GM12878 (cell line): ENCODE measurements at regions not wholly inside any gene's neighbourhood (a gene's known extent, or its start where the extent isn't known, plus 50 kb on each side); places are given as distances from the start of the nearest gene placed in this dataset.

ENCODE experiments used
- ATAC-seq: fragments of 200-7000 bp; cut with Tn5 transposase; 3 replicates; pipeline ENCODE4 v1.9.1; 2020; ENCODE audit warnings: mild to moderate bottlenecking, moderate library complexity
- BruUV-seq: library from RNA; stranded (reverse); fragments of 400-500 nt; replicated peaks from 2 replicates; lab custom pipeline; 2021; lab: Mats Ljungman, UMichigan
- CTCF ChIA-PET: fragments of 300-600 bp; sonication (Branson Sonifier 250); formaldehyde crosslinking; extraction: SDS; loops from one replicate; lab custom pipeline; 2021; ENCODE audit warnings: inconsistent platforms; lab: Yijun Ruan, JAX
- POLR2A ChIA-PET: fragments of 350-600 bp; formaldehyde crosslinking; extraction: SDS; loops from one replicate; lab custom pipeline; 2021; ENCODE audit warnings: inconsistent platforms; lab: Charles Lee
- RAD21 ChIA-PET: fragments of 300-600 bp; sonication (Branson Sonifier 250); formaldehyde crosslinking; loops from one replicate; lab custom pipeline; 2023; ENCODE audit warnings: antibody characterized with exemption; ENCODE audit not compliant: unreplicated experiment; lab: Charles Lee
- SMC1A ChIA-PET: fragments of 300-600 bp; sonication (Branson Sonifier 250); formaldehyde crosslinking; loops from one replicate; lab custom pipeline; 2023; ENCODE audit not compliant: unreplicated experiment, uncharacterized antibody; lab: Charles Lee
- DNase-seq: peaks from one replicate; pipeline ENCODE4 v3.0.0-alpha.2; 2011; ENCODE audit warnings: low read depth, low spot score
- FAIRE-seq: peaks from 3 replicates; lab custom pipeline; 2011; peaks lifted over from hg19 to GRCh38; lab: Jason Lieb, UNC
- H2AFZ ChIP-seq: 2 replicates; pipeline ENCODE4 v1.6.0; 2011; ENCODE audit warnings: low read depth, low read length, control low read depth; ENCODE audit not compliant: control insufficient read depth
- H3K27ac ChIP-seq: 2 replicates; pipeline ENCODE4 v1.5.1; 2011; ENCODE audit warnings: control low read depth; ENCODE audit not compliant: control insufficient read depth, insufficient read depth
- H3K27me3 ChIP-seq, 2 experiments: replicated peaks in 1 of 2; 2 replicates each; pipeline versions ENCODE4 v1.6.0 to v1.6.1; 2011; ENCODE audit warnings: low read length in 1 of 2; ENCODE audit not compliant: control insufficient read depth in 2 of 2, insufficient read depth in 2 of 2
- H3K36me3 ChIP-seq, 2 experiments: 2 replicates each; pipeline ENCODE4 v1.5.1; 2011; ENCODE audit warnings: low read length in 1 of 2; ENCODE audit not compliant: control insufficient read depth in 2 of 2, insufficient read depth in 2 of 2
- H3K4me1 ChIP-seq: 2 replicates; pipeline ENCODE4 v1.6.1; 2011; ENCODE audit warnings: mild to moderate bottlenecking, low read length, moderate library complexity, mixed read lengths; ENCODE audit not compliant: control insufficient read depth, insufficient read depth
- H3K4me2 ChIP-seq: 2 replicates; pipeline ENCODE4 v1.6.0; 2011; ENCODE audit warnings: control low read depth; ENCODE audit not compliant: control insufficient read depth, insufficient read depth
- H3K4me3 ChIP-seq: fragments of 200-600 bp; sonication (generic); 2 replicates; pipeline ENCODE4 v1.5.1; 2016
- H3K79me2 ChIP-seq: 2 replicates; pipeline ENCODE4 v1.6.0; 2011; ENCODE audit warnings: low read length; ENCODE audit not compliant: control insufficient read depth, insufficient read depth
- H3K9ac ChIP-seq: 2 replicates; pipeline ENCODE4 v1.8.0; 2011; ENCODE audit warnings: low read length, control low read depth, mixed read lengths; ENCODE audit not compliant: control insufficient read depth, insufficient read depth
- H3K9me3 ChIP-seq: replicated peaks from 3 replicates; pipeline ENCODE4 v1.5.1; 2011; ENCODE audit warnings: mild to moderate bottlenecking, low read length; ENCODE audit not compliant: control insufficient read depth, insufficient read depth
- H4K20me1 ChIP-seq: 2 replicates; pipeline ENCODE4 v1.6.0; 2011; ENCODE audit not compliant: control insufficient read depth, insufficient read depth
- NKRF ChIP-seq: fragments of 450-650 bp; conservative IDR thresholded peaks from 2 replicates; pipeline ENCODE4 v1.6.1; 2017; ENCODE audit warnings: mild to moderate bottlenecking, moderate library complexity
- RUNX3 ChIP-seq: IDR thresholded peaks from 2 replicates; pipeline ENCODE4 v1.6.1; 2012; ENCODE audit warnings: low read length, inconsistent platforms
- SIX5 ChIP-seq: IDR thresholded peaks from 2 replicates; pipeline ENCODE4 v1.6.1; 2011; ENCODE audit warnings: mild to moderate bottlenecking, low read depth, low read length, moderate library complexity; ENCODE audit not compliant: severe bottlenecking
- USF1 ChIP-seq: IDR thresholded peaks from 2 replicates; pipeline ENCODE4 v1.6.1; 2011; ENCODE audit warnings: borderline replicate concordance, low read depth, mild to moderate bottlenecking, moderate library complexity, mixed read lengths, low read length; ENCODE audit not compliant: insufficient read depth; ENCODE audit errors: extremely low read length
- ZNF207 ChIP-seq: fragments of 450-650 bp; IDR thresholded peaks from 2 replicates; pipeline ENCODE4 v1.6.1; 2014; ENCODE audit warnings: antibody characterized with exemption, mild to moderate bottlenecking, borderline replicate concordance
- WGBS: methylation state at CpG from one replicate; pipeline ENCODE4 v1.1.6; 2016; ENCODE audit warnings: low lambda C conversion rate; ENCODE audit not compliant: insufficient replicate concordance, insufficient coverage; ENCODE audit errors: missing lambda C conversion rate; 5-methylcytosine and 5-hydroxymethylcytosine counted together
- in situ Hi-C: fragments of 300-500 bp; cut with MboI; formaldehyde crosslinking; loops from 9 replicates; pipeline ENCODE4 v1.14.3; 2018; ENCODE audit warnings: mixed read lengths
- intact Hi-C: fragments of 100-400 bp; cut with micrococcal nuclease; formaldehyde crosslinking; loops from one replicate; pipeline ENCODE4 v1.14.2; 2022; ENCODE audit not compliant: unreplicated experiment

- TF ChIP-seq USF1 (no peak), NKRF (no peak), ZNF207 (no peak)
- TF ChIP-seq, all 136 proteins: peak for 0
Measured at GRCh38 chr13:30049692-30050091, 199.3 kb upstream of the UBL3 start (continued).

GRCh38 chr13:30047154-30047874, 196.9 kb upstream of the UBL3 start:
- no peaks in the 10 kb centered on the region for H3K79me2 ChIP-seq
- H3K4me3 ChIP-seq, result no peak overlapping the region
- no peaks in the 10 kb centered on the region for H3K4me1 ChIP-seq
- no peak overlapping the region for H3K27ac ChIP-seq
- no peaks in the 10 kb centered on the region for H3K36me3 ChIP-seq
- H2AFZ ChIP-seq, result no peak overlapping the region
- H3K27me3 ChIP-seq, result no peaks in the 10 kb centered on the region; a peak in 1 of 4 replicates
- H3K4me2 ChIP-seq, result no peak overlapping the region
- H3K9ac ChIP-seq, result no peak overlapping the region
- TF ChIP-seq RUNX3 (peak; percentile 51), SIX5 (no peak)
- WGBS, result 56% methylated on average over 3 of the region's 3 CpGs
- ChIA-PET SMC1A (interaction anchor here (0.6 to 1.5 kb wide), 5 partner anchors 9 to 279 kb away, joined by 3 to 4 read pairs (median 3); no protein-coding TSS in a partner anchor), RAD21 (interaction anchor here (0.7 to 1.1 kb wide), 2 partner anchors 32 to 66 kb away, joined by 3 read pairs; no protein-coding TSS in a partner anchor), CTCF (interaction anchor here (0.8 to 2.1 kb wide), 4 partner anchors 11 to 510 kb away, joined by 3 to 11 read pairs (median 4); no protein-coding TSS in a partner anchor), POLR2A (interaction anchor here (0.6 kb wide), 1 partner anchor 1164 kb away, joined by 4 read pairs; no protein-coding TSS in a partner anchor)
- peak; percentile 70 for ATAC-seq
- BruUV-seq, result no TSS peak
- in situ Hi-C loops, result no loop called here
- DNase-seq, result no peak
- no peaks in the 10 kb centered on the region; the same call in 2 of the 3 replicates for H3K9me3 ChIP-seq
- H4K20me1 ChIP-seq, result no peaks in the 10 kb centered on the region
- intact Hi-C loops, result no loop called here
- FAIRE-seq, result no peak
